ENCODE measurements at regions not wholly inside any gene's neighbourhood (a gene's known extent, or its start where the extent isn't known, plus 50 kb on each side); places are given as distances from the start of the nearest gene placed in this dataset.
"Not testable (repeated sequence)": the region's sequence is repeated elsewhere in the genome, so short reads cannot be mapped to it uniquely, and the experiment has no call there.

- no peaks in the 10 kb centered on the region for H3K36me3 ChIP-seq (ENCODE audit: control insufficient read depth, insufficient read depth, low read length, severe bottlenecking)
- no peak overlapping the region for H3K9ac ChIP-seq (ENCODE audit: low read length)
- no peaks in the 10 kb centered on the region for H3K4me1 ChIP-seq (ENCODE audit: control insufficient read depth, insufficient read depth, low read length)
- no peaks in the 10 kb centered on the region for H3K9me3 ChIP-seq (ENCODE audit: control insufficient read depth, low read length)
- H3K27me3 ChIP-seq (replicated peaks; ENCODE audit: control insufficient read depth, insufficient read depth, low read length): no peaks in the 10 kb centered on the region
- H3K4me3 ChIP-seq (ENCODE audit: low read length): no peak overlapping the region
- DNase-seq (ENCODE audit: low read depth): no peak
These were observed 1354.0 kb downstream of the CDH8 start for GRCh38 chr16:60682219-60682618.

DNA sequence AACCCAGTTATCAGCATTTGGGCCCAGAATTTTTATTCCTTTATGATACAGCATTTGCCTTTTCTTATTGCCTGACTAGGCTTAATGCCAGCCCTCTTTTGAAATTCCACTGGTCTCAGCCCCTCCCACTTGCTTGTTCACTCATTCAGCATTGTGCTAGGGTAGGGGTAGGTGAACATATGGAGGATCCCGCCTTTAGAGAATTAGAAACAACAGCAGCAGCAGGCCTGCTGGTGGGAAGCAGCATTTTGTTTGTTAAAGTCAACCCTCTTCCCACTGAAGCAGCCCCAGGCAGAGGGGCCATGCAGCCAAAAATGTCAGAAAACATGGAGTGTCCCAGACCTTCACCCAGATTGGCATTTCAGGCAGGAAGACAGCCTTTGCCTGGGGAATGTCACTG lies 1355.2 kb downstream of the CDH8 start:
- H3K4me3 ChIP-seq (ENCODE audit: low read length): no peak overlapping the region
- H3K36me3 ChIP-seq (ENCODE audit: control insufficient read depth, insufficient read depth, low read length, severe bottlenecking): no peaks in the 10 kb centered on the region
- no peaks in the 10 kb centered on the region for H3K27me3 ChIP-seq (replicated peaks; ENCODE audit: control insufficient read depth, insufficient read depth, low read length)
- no peak overlapping the region for H3K9ac ChIP-seq (ENCODE audit: low read length)
- no peaks in the 10 kb centered on the region for H3K9me3 ChIP-seq (ENCODE audit: control insufficient read depth, low read length)
- no peak for DNase-seq (ENCODE audit: low read depth)
- H3K4me1 ChIP-seq (ENCODE audit: control insufficient read depth, insufficient read depth, low read length): no peaks in the 10 kb centered on the region

DNA sequence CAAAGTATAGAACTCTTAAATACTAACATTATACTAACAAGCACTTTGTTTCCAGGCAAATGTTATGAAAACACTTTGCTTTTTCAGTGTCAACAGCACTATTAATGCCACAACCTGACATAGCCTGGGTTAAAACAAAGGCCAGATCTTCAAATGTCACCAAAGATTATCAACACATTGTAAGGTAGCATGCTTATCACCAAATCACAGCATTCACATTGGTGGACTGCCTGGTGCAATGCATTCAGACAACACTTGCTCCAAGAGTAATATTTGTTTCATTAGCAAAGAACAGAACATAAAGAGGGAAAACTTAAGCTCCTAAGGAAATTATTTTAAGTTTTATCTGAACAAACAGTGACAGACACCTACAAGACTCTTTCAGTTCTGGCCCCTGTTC lies 1361.2 kb downstream of the CDH8 start:
- no peaks in the 10 kb centered on the region for H3K4me1 ChIP-seq (ENCODE audit: control insufficient read depth, insufficient read depth, low read length)
- H3K36me3 ChIP-seq (ENCODE audit: control insufficient read depth, insufficient read depth, low read length, severe bottlenecking): no peaks in the 10 kb centered on the region
- no peak overlapping the region for H3K4me3 ChIP-seq (ENCODE audit: low read length)
- H3K27me3 ChIP-seq (replicated peaks; ENCODE audit: control insufficient read depth, insufficient read depth, low read length): no peaks in the 10 kb centered on the region
- DNase-seq (ENCODE audit: low read depth): no peak
- H3K9ac ChIP-seq (ENCODE audit: low read length): no peak overlapping the region
- H3K9me3 ChIP-seq (ENCODE audit: control insufficient read depth, low read length): no peaks in the 10 kb centered on the region

GRCh38 chr16:60674241-60674640 lies 1362.0 kb downstream of the CDH8 start:
- Histone ChIP-seq H3K36me3 (ENCODE audit: control insufficient read depth, insufficient read depth, low read length, severe bottlenecking) (no peaks in the 10 kb centered on the region), H3K9me3 (ENCODE audit: control insufficient read depth, low read length) (no peaks in the 10 kb centered on the region), H3K27me3 (replicated peaks; ENCODE audit: control insufficient read depth, insufficient read depth, low read length) (no peaks in the 10 kb centered on the region), H3K4me1 (ENCODE audit: control insufficient read depth, insufficient read depth, low read length) (no peaks in the 10 kb centered on the region), H3K9ac (ENCODE audit: low read length) (no peak overlapping the region), H3K4me3 (ENCODE audit: low read length) (no peak overlapping the region)
- DNase-seq (ENCODE audit: low read depth): no peak

DNA sequence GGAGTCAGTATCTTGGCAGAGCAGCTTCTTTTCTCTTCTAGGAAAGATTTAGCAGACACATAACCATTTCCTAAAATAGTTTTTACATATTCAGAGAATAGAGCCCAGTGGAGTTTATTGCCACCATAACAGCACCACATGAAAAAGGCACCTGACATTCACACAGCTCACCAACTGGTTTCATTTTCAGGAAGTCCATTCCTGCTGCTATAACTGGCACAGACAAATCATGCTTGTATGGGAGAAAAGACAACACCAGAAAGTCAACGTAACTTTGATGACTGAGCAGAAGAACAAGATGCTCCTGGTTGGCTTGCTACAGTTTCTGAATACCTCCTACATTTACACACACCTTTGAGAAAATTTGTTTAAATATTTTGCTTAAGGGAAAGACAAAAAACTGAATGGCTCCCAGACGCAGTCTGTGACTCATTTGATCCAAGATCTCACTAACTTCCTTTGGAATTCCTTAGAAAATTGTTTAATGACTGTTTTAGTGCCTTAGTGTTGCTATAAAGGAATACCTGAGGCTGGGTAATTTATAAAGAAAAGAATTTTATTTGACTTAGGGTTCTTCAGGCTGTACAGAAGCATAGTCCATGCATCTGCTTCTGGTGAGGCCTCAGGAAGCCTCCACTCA lies 1380.6 kb downstream of the CDH8 start:
- no peaks in the 10 kb centered on the region for H3K27me3 ChIP-seq (replicated peaks; ENCODE audit: control insufficient read depth, insufficient read depth, low read length)
- H3K4me1 ChIP-seq (ENCODE audit: control insufficient read depth, insufficient read depth, low read length): no peaks in the 10 kb centered on the region
- H3K9me3 ChIP-seq (ENCODE audit: control insufficient read depth, low read length): no peaks in the 10 kb centered on the region
- H3K36me3 ChIP-seq (ENCODE audit: control insufficient read depth, insufficient read depth, low read length, severe bottlenecking): no peaks in the 10 kb centered on the region
- DNase-seq (ENCODE audit: low read depth): no peak
- H3K9ac ChIP-seq (ENCODE audit: low read length): no peak overlapping the region
- no peak overlapping the region for H3K4me3 ChIP-seq (ENCODE audit: low read length)

DNA sequence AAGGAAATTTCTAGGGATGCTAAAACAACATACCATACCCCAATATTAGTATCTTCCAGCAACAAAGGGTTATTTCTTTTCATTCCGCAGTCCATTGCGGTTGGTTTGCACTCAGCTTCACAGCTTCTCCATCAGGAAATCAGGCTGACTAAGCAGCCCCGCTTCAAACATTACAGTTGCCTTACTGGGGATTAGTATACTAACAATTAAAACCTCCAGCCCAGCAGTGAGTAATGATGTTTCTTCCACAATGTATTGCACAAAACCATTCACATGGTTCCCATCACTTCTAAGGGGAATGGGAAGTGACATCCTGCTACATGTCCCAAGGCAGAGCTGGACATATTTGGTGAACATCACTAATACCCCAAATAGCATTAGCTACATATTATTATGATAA lies 1384.9 kb downstream of the CDH8 start:
- Histone ChIP-seq H3K36me3 (ENCODE audit: control insufficient read depth, insufficient read depth, low read length, severe bottlenecking) (no peaks in the 10 kb centered on the region), H3K4me1 (ENCODE audit: control insufficient read depth, insufficient read depth, low read length) (no peaks in the 10 kb centered on the region), H3K27me3 (replicated peaks; ENCODE audit: control insufficient read depth, insufficient read depth, low read length) (no peaks in the 10 kb centered on the region), H3K9me3 (ENCODE audit: control insufficient read depth, low read length) (no peaks in the 10 kb centered on the region), H3K9ac (ENCODE audit: low read length) (no peak overlapping the region), H3K4me3 (ENCODE audit: low read length) (no peak overlapping the region)
- DNase-seq (ENCODE audit: low read depth): no peak

DNA sequence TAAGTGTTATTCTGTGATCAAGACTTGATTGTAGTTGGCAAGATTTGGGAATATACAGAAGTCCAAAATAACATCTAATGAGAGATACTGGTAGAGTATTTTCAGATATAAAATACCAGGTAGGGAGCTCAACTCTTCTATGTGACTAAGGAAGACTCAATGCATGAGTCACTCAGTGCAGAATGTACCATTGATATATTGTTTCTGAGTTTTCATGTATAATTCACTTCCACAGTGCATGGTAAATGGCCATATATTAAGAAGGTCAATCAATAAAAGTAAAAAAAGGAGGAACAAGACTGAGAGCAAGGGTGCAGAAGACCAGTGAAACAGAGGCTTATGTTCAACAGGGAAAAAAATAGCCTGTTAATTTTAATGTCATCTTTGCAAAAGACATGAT lies 1387.9 kb downstream of the CDH8 start:
- DNase-seq (ENCODE audit: low read depth): no peak
- Histone ChIP-seq H3K4me3 (ENCODE audit: low read length) (no peak overlapping the region), H3K36me3 (ENCODE audit: control insufficient read depth, insufficient read depth, low read length, severe bottlenecking) (no peaks in the 10 kb centered on the region), H3K9ac (ENCODE audit: low read length) (no peak overlapping the region), H3K4me1 (ENCODE audit: control insufficient read depth, insufficient read depth, low read length) (no peaks in the 10 kb centered on the region), H3K27me3 (replicated peaks; ENCODE audit: control insufficient read depth, insufficient read depth, low read length) (no peaks in the 10 kb centered on the region), H3K9me3 (ENCODE audit: control insufficient read depth, low read length) (no peaks in the 10 kb centered on the region)

GRCh38 chr16:60647388-60647787 lies 1388.8 kb downstream of the CDH8 start:
- H3K27me3 ChIP-seq (replicated peaks; ENCODE audit: control insufficient read depth, insufficient read depth, low read length); DNase-seq (ENCODE audit: low read depth): not testable (repeated sequence)

GRCh38 chr16:60646631-60647030 lies 1389.6 kb downstream of the CDH8 start:
- no peak for DNase-seq (ENCODE audit: low read depth)
- Histone ChIP-seq H3K4me3 (ENCODE audit: low read length) (no peak overlapping the region), H3K9me3 (ENCODE audit: control insufficient read depth, low read length) (no peaks in the 10 kb centered on the region), H3K27me3 (replicated peaks; ENCODE audit: control insufficient read depth, insufficient read depth, low read length) (no peaks in the 10 kb centered on the region), H3K9ac (ENCODE audit: low read length) (no peak overlapping the region), H3K36me3 (ENCODE audit: control insufficient read depth, insufficient read depth, low read length, severe bottlenecking) (no peaks in the 10 kb centered on the region), H3K4me1 (ENCODE audit: control insufficient read depth, insufficient read depth, low read length) (no peaks in the 10 kb centered on the region)

More at GRCh38 chr16:60647388-60647787, 1388.8 kb downstream of the CDH8 start:
- H3K36me3 ChIP-seq (ENCODE audit: control insufficient read depth, insufficient read depth, low read length, severe bottlenecking); H3K4me1 ChIP-seq (ENCODE audit: control insufficient read depth, insufficient read depth, low read length); H3K9me3 ChIP-seq (ENCODE audit: control insufficient read depth, low read length); H3K9ac ChIP-seq (ENCODE audit: low read length); H3K4me3 ChIP-seq (ENCODE audit: low read length): not testable (repeated sequence)

DNA sequence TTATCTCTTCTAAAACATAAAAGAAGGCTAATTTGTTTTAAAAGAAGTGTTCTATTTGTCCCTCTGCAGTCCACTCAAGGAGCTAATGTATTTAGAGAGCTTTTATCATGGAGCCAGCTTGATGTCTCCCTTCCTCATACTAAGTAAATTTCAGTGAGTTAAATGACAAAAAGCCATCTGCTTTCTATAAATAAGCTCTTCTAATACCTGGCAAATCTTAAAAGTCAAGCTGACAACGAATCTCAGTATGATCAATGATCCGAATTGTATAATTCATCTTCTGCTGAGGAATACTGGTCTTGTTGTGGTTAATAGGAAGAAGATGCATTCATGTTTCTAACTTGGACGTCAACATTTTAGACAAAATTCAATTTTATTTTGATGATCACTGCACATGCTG lies 1390.7 kb downstream of the CDH8 start:
- H3K36me3 ChIP-seq (ENCODE audit: control insufficient read depth, insufficient read depth, low read length, severe bottlenecking): no peaks in the 10 kb centered on the region
- H3K9me3 ChIP-seq (ENCODE audit: control insufficient read depth, low read length): no peaks in the 10 kb centered on the region
- H3K27me3 ChIP-seq (replicated peaks; ENCODE audit: control insufficient read depth, insufficient read depth, low read length): no peaks in the 10 kb centered on the region
- no peak for DNase-seq (ENCODE audit: low read depth)
- H3K4me1 ChIP-seq (ENCODE audit: control insufficient read depth, insufficient read depth, low read length): no peaks in the 10 kb centered on the region
- H3K9ac ChIP-seq (ENCODE audit: low read length): no peak overlapping the region
- H3K4me3 ChIP-seq (ENCODE audit: low read length): no peak overlapping the region

- DNase-seq (ENCODE audit: low read depth): no peak
These were observed 1393.3 kb downstream of the CDH8 start for GRCh38 chr16:60642956-60643355.

DNA sequence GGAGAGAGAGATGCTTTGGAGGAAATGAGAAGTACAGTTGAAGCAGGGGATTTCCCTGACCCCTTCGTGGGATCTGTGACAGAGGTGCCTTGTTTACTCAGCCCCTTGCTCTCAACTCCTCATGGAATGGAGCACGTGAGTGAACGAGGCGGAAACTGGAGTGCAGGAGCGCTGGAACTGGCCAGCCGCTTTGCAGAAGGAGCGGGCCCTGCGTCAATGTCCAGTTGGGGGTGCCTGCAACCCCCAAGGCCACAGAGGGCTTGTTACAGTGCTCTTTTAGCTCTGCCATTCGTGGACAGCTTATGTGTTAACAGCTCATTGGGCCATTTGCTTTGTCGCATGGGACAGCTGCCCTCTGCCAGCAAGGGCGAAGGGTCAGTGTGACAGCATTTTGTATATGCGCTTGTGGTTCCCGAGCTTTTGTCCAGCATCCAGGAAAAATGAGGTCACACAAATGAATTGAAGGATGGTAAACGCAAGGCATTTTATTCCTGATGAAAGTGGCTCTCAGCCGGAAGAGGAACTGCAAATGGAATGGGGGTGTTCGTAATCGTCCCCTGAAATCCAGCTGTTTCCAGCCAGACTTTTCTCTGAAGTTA lies 1395.1 kb downstream of the CDH8 start:
- Histone ChIP-seq H3K9me3 (ENCODE audit: control insufficient read depth, low read length) (no peaks in the 10 kb centered on the region), H3K4me3 (ENCODE audit: low read length) (no peak overlapping the region), H3K4me1 (ENCODE audit: control insufficient read depth, insufficient read depth, low read length) (peaks cover 2% of the 10 kb centered on the region), H3K27me3 (replicated peaks; ENCODE audit: control insufficient read depth, insufficient read depth, low read length) (no peaks in the 10 kb centered on the region), H3K36me3 (ENCODE audit: control insufficient read depth, insufficient read depth, low read length, severe bottlenecking) (no peaks in the 10 kb centered on the region), H3K9ac (ENCODE audit: low read length) (no peak overlapping the region)
- no peak for DNase-seq (ENCODE audit: low read depth)

More at GRCh38 chr16:60642956-60643355, 1393.3 kb downstream of the CDH8 start:
- Histone ChIP-seq H3K4me3 (ENCODE audit: low read length) (no peak overlapping the region), H3K36me3 (ENCODE audit: control insufficient read depth, insufficient read depth, low read length, severe bottlenecking) (no peaks in the 10 kb centered on the region), H3K9ac (ENCODE audit: low read length) (no peak overlapping the region), H3K27me3 (replicated peaks; ENCODE audit: control insufficient read depth, insufficient read depth, low read length) (no peaks in the 10 kb centered on the region), H3K4me1 (ENCODE audit: control insufficient read depth, insufficient read depth, low read length) (peaks cover 2% of the 10 kb centered on the region), H3K9me3 (ENCODE audit: control insufficient read depth, low read length) (no peaks in the 10 kb centered on the region)

All from adipocyte (in vitro differentiated cells).